ENCODE measurements at regions not wholly inside any gene's neighbourhood (a gene's known extent, or its start where the extent isn't known, plus 50 kb on each side); places are given as distances from the start of the nearest gene placed in this dataset.

DNA sequence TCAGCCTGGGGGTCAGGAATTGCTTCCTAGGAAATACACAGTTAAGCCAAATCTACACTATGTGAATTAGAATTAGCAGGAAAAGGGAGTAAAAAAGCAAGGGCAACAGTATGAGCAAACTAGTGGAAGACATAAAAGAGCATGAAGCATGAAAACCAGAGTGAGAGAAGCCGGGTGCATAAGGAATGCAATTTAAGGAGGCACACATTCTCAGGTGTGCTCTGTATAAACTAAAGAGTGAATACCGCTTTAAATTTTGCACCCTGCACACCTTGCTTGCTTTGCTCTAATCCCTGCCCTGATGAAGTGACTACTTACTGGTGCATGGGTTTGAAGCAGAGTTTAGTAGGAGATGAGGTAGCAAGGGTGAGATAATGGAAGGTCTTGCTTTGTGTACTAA, 65.7 kb upstream of the EPHA4 start:
- Histone ChIP-seq H3K9me3 (ENCODE audit: insufficient read depth, low read length) (no peaks in the 10 kb centered on the region; the same call in 1 of the 2 replicates), H3K36me3 (ENCODE audit: insufficient read depth, insufficient read length, low read length) (no peaks in the 10 kb centered on the region), H3K9ac (ENCODE audit: insufficient read length, low read depth) (no peak overlapping the region), H3K4me1 (ENCODE audit: insufficient read depth, insufficient read length) (no peaks in the 10 kb centered on the region), H3K4me3 (ENCODE audit: insufficient read length, low read depth) (no peak overlapping the region), H3K27me3 (ENCODE audit: insufficient read depth, insufficient read length) (no peaks in the 10 kb centered on the region)
- no peak for DNase-seq (ENCODE audit: low read depth, low spot score)
- TF ChIP-seq SUZ12 (IDR thresholded peaks at IDR 0.05; ENCODE audit: extremely low read depth, insufficient read depth, insufficient read length), result no peak
- no peak for TF ChIP-seq ZNF274 (IDR thresholded peaks at IDR 0.05; ENCODE audit: low read depth, low read length)
- no peak for TF ChIP-seq YY1 (IDR thresholded peaks at IDR 0.05; ENCODE audit: insufficient read depth, insufficient read length)

DNA sequence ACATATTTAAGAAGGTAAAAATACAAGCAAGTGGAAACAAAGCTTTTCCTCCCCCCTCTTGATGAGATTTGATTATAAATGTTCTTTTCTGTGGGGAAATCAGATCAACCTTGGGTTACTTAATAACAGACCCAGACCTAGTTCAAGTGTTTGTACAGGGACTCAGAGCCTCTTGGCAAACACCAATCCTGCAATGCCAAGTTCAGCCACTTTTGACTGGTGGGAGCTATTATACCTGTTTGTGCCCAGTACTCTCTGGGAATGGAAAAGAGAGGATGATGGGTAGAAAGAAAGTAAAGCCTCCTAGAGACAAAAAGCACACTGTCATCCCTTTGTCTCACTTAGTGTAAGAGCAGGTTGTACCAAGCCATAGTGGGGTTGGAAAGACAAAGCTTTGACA, 63.8 kb upstream of the EPHA4 start:
- no peak for DNase-seq (ENCODE audit: low read depth, low spot score)
- no peak overlapping the region for H3K4me3 ChIP-seq (ENCODE audit: insufficient read length, low read depth)
- TF ChIP-seq ZNF274 (IDR thresholded peaks at IDR 0.05; ENCODE audit: low read depth, low read length), result no peak
- TF ChIP-seq YY1 (IDR thresholded peaks at IDR 0.05; ENCODE audit: insufficient read depth, insufficient read length), result no peak
- TF ChIP-seq SUZ12 (IDR thresholded peaks at IDR 0.05; ENCODE audit: extremely low read depth, insufficient read depth, insufficient read length), result no peak
- no peaks in the 10 kb centered on the region for H3K4me1 ChIP-seq (ENCODE audit: insufficient read depth, insufficient read length)
- H3K36me3 ChIP-seq (ENCODE audit: insufficient read depth, insufficient read length, low read length), result no peaks in the 10 kb centered on the region
- H3K27me3 ChIP-seq (ENCODE audit: insufficient read depth, insufficient read length), result no peaks in the 10 kb centered on the region
- H3K9ac ChIP-seq (ENCODE audit: insufficient read length, low read depth), result no peak overlapping the region
- no peaks in the 10 kb centered on the region for H3K9me3 ChIP-seq (ENCODE audit: insufficient read depth, low read length)

DNA sequence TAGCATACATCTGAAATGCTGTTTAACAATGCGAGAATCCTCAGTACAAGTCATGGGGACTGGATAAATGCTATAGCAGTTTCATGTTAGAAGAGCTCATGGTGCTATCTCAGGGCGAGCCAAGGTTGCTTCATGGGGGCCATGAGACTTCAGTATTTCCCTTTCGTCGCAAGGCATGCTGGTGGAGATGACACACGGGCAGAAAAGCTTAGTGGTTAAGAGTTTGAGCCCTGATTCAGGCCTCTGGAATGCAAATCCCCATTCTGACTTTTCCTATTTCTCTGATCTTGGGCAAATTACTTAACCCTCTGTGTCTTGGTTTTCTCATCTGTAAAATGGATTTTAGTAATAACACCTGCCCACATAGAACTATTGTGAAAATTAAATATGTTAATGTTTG, 57.4 kb upstream of the EPHA4 start:
- H3K36me3 ChIP-seq (ENCODE audit: insufficient read depth, insufficient read length, low read length), result no peaks in the 10 kb centered on the region
- peaks cover 3% of the 10 kb centered on the region for H3K4me1 ChIP-seq (ENCODE audit: insufficient read depth, insufficient read length)
- H3K27me3 ChIP-seq (ENCODE audit: insufficient read depth, insufficient read length), result no peaks in the 10 kb centered on the region
- no peak overlapping the region for H3K4me3 ChIP-seq (ENCODE audit: insufficient read length, low read depth)
- no peak for DNase-seq (ENCODE audit: low read depth, low spot score)
- no peak overlapping the region for H3K9ac ChIP-seq (ENCODE audit: insufficient read length, low read depth)
- no peaks in the 10 kb centered on the region for H3K9me3 ChIP-seq (ENCODE audit: insufficient read depth, low read length)
- TF ChIP-seq YY1 (IDR thresholded peaks at IDR 0.05; ENCODE audit: insufficient read depth, insufficient read length) (no peak), SUZ12 (IDR thresholded peaks at IDR 0.05; ENCODE audit: extremely low read depth, insufficient read depth, insufficient read length) (no peak), ZNF274 (IDR thresholded peaks at IDR 0.05; ENCODE audit: low read depth, low read length) (no peak)

DNA sequence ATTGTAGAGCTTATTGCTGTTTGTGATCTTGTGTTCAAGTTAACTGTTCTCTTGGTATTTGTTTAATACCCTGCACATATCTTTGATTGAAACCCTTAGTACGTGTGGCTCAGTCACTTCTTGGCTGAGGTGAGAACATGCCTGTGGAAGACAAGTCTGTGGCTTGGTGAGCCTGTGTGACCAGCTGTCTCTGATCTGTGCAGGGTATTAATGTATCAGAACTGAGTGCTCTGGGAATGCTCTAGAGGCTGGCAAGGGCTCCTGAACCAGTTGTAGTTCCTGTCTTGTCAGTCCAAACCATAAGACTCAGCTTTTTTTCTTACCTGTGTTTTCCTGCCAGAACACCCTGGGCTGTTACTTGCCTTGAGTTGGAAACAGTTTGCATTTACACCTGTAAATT, 52.4 kb upstream of the EPHA4 start:
- no peak overlapping the region for H3K4me3 ChIP-seq (ENCODE audit: insufficient read length, low read depth)
- TF ChIP-seq SUZ12 (IDR thresholded peaks at IDR 0.05; ENCODE audit: extremely low read depth, insufficient read depth, insufficient read length) (no peak), YY1 (IDR thresholded peaks at IDR 0.05; ENCODE audit: insufficient read depth, insufficient read length) (no peak), ZNF274 (IDR thresholded peaks at IDR 0.05; ENCODE audit: low read depth, low read length) (no peak)

More for the DNA sequence above, 52.4 kb upstream of the EPHA4 start:
- Histone ChIP-seq H3K9me3 (ENCODE audit: insufficient read depth, low read length) (no peaks in the 10 kb centered on the region), H3K4me1 (ENCODE audit: insufficient read depth, insufficient read length) (peaks cover 3% of the 10 kb centered on the region), H3K27me3 (ENCODE audit: insufficient read depth, insufficient read length) (no peaks in the 10 kb centered on the region), H3K36me3 (ENCODE audit: insufficient read depth, insufficient read length, low read length) (no peaks in the 10 kb centered on the region), H3K9ac (ENCODE audit: insufficient read length, low read depth) (no peak overlapping the region)
- no peak for DNase-seq (ENCODE audit: low read depth, low spot score)
